ENCODE measurements at regions not wholly inside any gene's neighbourhood (a gene's known extent, or its start where the extent isn't known, plus 50 kb on each side); places are given as distances from the start of the nearest gene placed in this dataset.

DNA sequence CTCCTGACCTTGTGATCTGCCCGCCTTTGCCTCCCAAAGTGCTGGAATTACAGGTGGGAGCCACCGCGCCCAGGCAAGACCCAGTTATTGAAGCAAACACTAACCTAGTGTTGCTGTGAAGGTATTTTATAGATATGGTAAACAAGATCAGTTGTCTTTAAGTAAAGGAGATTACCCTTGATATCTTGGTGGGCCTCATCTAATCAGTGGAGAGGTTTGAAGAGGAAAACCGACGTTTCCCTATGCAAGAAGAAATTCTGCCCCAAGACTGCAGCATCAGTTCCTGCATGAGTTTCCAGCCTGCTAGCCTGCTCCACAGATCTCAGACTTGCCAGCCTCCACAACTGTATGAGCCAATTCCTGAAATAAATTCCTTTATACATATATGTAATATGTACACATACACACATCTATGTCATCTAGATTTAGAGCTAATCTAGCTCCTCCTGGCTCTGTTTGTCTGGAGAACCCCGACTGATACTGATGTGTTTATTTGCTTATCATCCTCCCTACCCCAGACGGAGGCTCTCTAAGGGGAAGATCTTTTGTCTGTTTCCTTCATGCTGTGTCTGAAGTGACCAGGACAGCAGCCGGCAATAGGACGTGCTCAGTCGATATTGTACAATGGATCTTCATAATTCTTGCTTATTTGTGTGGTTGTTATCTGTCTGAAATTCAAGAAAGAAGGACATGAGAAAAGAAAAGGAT is 90.9 kb downstream of the IER5 start:
- Mint-ChIP-seq H3K27me3 (ENCODE audit: insufficient read depth) (peaks cover 7% of the 10 kb centered on the region), H3K4me1 (peaks cover 46% of the 10 kb centered on the region), H3K27ac (peak overlapping the region; percentile 94), H3K36me3 (ENCODE audit: low read depth) (no peaks in the 10 kb centered on the region), H3K9me3 (peaks cover 8% of the 10 kb centered on the region), H3K4me3 (peak overlapping the region; percentile 33)
- 61 to 62% methylated on average over 4 to 10 of the region's 10 CpGs for WGBS, 2 experiments (ENCODE audit: insufficient coverage in 1 of 2, insufficient read length in 1 of 2)
- H3K36me3 ChIP-seq (ENCODE audit: control insufficient read depth, insufficient read depth, low read length): no peaks in the 10 kb centered on the region
- H3K4me3 ChIP-seq (ENCODE audit: low read length): peak overlapping the region; percentile 21
- no peak for DNase-seq
- H3K9me3 ChIP-seq (ENCODE audit: control insufficient read depth, low read length): peaks cover 10% of the 10 kb centered on the region
- H3K27me3 ChIP-seq (ENCODE audit: control insufficient read depth, insufficient read depth, low read length, poor library complexity, severe bottlenecking): no peaks in the 10 kb centered on the region
- peak overlapping the region; percentile 71 for H3K27ac ChIP-seq (ENCODE audit: low read depth, low read length)
- H3K4me1 ChIP-seq (ENCODE audit: control insufficient read depth, insufficient read depth, low read length): peaks cover 10% of the 10 kb centered on the region
- H3K9ac ChIP-seq (ENCODE audit: extremely low read depth, low read length, poor library complexity, severe bottlenecking): peak overlapping the region; percentile 62
- TF ChIP-seq, protein P1, sequence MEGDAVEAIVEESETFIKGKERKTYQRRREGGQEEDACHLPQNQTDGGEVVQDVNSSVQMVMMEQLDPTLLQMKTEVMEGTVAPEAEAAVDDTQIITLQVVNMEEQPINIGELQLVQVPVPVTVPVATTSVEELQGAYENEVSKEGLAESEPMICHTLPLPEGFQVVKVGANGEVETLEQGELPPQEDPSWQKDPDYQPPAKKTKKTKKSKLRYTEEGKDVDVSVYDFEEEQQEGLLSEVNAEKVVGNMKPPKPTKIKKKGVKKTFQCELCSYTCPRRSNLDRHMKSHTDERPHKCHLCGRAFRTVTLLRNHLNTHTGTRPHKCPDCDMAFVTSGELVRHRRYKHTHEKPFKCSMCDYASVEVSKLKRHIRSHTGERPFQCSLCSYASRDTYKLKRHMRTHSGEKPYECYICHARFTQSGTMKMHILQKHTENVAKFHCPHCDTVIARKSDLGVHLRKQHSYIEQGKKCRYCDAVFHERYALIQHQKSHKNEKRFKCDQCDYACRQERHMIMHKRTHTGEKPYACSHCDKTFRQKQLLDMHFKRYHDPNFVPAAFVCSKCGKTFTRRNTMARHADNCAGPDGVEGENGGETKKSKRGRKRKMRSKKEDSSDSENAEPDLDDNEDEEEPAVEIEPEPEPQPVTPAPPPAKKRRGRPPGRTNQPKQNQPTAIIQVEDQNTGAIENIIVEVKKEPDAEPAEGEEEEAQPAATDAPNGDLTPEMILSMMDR (conservative IDR thresholded peaks at IDR 0.05): no peak

DNA sequence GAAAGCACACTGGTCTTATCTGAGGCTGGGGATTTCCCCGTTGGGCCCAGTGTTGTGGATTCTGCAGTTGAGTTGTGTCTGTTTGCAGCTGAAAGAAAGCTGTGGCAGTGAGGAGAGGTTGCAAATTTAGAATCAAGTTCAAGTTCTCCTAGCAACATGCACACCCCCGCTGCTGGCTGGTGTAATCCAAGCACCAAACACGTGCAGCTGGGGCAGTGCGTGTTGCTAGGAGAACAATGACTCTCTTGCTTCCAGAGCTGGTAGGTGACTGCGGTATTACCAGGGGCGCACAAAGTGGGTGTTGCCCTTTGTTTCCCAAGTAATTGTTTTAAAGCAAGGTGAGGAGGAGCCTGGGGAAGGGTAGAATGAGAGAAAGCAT is 91.5 kb downstream of the IER5 start:
- H3K9me3 ChIP-seq (ENCODE audit: control insufficient read depth, low read length): peaks cover 10% of the 10 kb centered on the region
- H3K27ac ChIP-seq (ENCODE audit: low read depth, low read length): peak overlapping the region; percentile 71
- peaks cover 10% of the 10 kb centered on the region for H3K4me1 ChIP-seq (ENCODE audit: control insufficient read depth, insufficient read depth, low read length)
- peak overlapping the region; percentile 94 for H3K27ac Mint-ChIP-seq
- no peaks in the 10 kb centered on the region for H3K36me3 ChIP-seq (ENCODE audit: control insufficient read depth, insufficient read depth, low read length)
- TF ChIP-seq, protein P1 (conservative IDR thresholded peaks at IDR 0.05): no peak
- no peaks in the 10 kb centered on the region for H3K27me3 ChIP-seq (ENCODE audit: control insufficient read depth, insufficient read depth, low read length, poor library complexity, severe bottlenecking)
- H3K36me3 Mint-ChIP-seq (ENCODE audit: low read depth): no peaks in the 10 kb centered on the region
- peaks cover 42% of the 10 kb centered on the region for H3K4me1 Mint-ChIP-seq
- peak overlapping the region; percentile 21 for H3K4me3 ChIP-seq (ENCODE audit: low read length)
- peaks cover 11% of the 10 kb centered on the region for H3K27me3 Mint-ChIP-seq (ENCODE audit: insufficient read depth)
- peak; percentile 82 for DNase-seq
- peaks cover 8% of the 10 kb centered on the region for H3K9me3 Mint-ChIP-seq
- peak overlapping the region; percentile 33 for H3K4me3 Mint-ChIP-seq
- H3K9ac ChIP-seq (ENCODE audit: extremely low read depth, low read length, poor library complexity, severe bottlenecking): peak overlapping the region; percentile 62
- WGBS, 2 experiments (ENCODE audit: insufficient coverage in 1 of 2, insufficient read length in 1 of 2): 6 to 18% methylated on average over 6 of the region's 6 CpGs

DNA sequence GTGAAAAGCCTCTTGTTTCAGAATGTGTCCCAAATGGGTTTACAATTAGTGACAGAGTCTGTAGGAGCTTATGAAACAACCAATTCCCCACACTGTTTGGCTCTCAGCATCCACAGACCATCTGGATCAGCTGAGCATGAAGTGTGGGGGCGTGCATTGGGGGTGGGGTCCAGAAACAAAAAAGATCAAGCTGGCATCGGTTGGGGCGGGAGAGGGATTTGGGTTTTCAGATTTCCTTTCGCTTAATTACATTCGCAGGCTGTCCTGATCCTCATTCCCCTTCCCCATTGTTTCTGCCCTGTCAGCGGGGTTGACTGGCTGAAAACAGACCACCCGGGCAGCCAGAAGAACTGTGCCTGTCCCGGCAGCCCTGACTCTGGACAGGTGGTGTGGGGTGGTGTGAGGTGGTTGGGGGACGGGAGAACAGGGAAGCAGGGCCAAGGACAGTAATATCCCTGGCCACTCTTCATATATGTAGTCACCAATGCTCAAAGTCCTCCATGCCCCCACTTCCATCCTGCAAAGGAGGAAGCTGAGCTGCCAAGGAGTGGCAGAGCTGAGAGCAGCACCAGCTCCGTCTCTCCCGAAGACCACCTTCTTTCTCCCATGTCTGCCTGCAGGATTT is 92.0 kb downstream of the IER5 start:
- H3K4me1 ChIP-seq (ENCODE audit: control insufficient read depth, insufficient read depth, low read length): peaks cover 8% of the 10 kb centered on the region
- Mint-ChIP-seq H3K36me3 (ENCODE audit: low read depth) (no peaks in the 10 kb centered on the region), H3K9me3 (peaks cover 8% of the 10 kb centered on the region), H3K4me3 (peak overlapping the region; percentile 33), H3K27me3 (ENCODE audit: insufficient read depth) (peaks cover 16% of the 10 kb centered on the region), H3K4me1 (peaks cover 38% of the 10 kb centered on the region), H3K27ac (peak overlapping the region; percentile 94)
- H3K4me3 ChIP-seq (ENCODE audit: low read length): peak overlapping the region; percentile 21
- peak overlapping the region; percentile 71 for H3K27ac ChIP-seq (ENCODE audit: low read depth, low read length)
- H3K27me3 ChIP-seq (ENCODE audit: control insufficient read depth, insufficient read depth, low read length, poor library complexity, severe bottlenecking): no peaks in the 10 kb centered on the region
- peaks cover 10% of the 10 kb centered on the region for H3K9me3 ChIP-seq (ENCODE audit: control insufficient read depth, low read length)
- 22 to 27% methylated on average over 3 to 11 of the region's 11 CpGs for WGBS, 2 experiments (ENCODE audit: insufficient coverage in 1 of 2, insufficient read length in 1 of 2)
- peak; percentile 68 for DNase-seq
- TF ChIP-seq, protein P1 (conservative IDR thresholded peaks at IDR 0.05): no peak
- H3K9ac ChIP-seq (ENCODE audit: extremely low read depth, low read length, poor library complexity, severe bottlenecking): peak overlapping the region; percentile 62
- H3K36me3 ChIP-seq (ENCODE audit: control insufficient read depth, insufficient read depth, low read length): no peaks in the 10 kb centered on the region

All from endodermal cell (in vitro differentiated cells).